ENCODE measurements at regions not wholly inside any gene's neighbourhood (a gene's known extent, or its start where the extent isn't known, plus 50 kb on each side); places are given as distances from the start of the nearest gene placed in this dataset.

DNA sequence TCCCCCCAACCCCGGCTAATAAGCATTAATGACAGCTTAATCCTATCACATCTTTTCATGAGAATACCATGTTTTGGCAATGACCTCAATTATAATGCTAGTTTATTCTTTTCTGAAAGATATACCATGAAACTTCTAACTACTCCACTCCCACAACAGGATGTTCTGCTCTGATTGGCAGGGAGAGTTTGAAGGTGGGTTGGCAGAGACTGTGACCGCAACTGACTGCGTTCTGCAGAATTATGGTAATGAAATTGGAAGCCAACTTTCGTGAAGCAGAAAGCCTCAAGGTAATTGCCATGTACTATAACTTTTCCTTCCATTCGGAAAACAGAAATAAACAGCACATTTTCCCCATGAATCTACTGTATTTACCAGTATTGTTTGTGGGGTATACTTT is 288.2 kb upstream of the SEMA3D start:
- no peak for ATAC-seq (replicated peaks in 1 of 2)

DNA sequence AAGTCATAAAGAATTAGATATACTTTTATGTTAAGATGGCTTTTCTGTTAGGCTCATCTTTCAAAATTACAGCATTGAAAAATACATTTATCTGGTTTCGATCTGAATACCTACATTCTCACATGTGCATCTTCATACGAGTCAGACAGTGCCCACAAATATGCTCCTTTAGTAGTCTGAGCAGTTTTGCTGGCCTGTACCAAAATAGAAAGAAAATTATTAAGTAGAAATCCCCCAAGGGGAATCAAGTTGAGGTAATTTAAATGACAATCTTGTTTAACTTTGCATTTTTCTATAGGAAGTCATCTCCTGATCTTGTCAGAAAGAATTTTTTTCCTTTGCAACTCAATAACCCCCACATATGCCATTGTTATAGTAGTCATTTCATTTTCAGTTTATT is 287.4 kb upstream of the SEMA3D start:
- DNase-seq (peak in 1 of 2 donors; percentile 0), ATAC-seq (replicated peaks in 1 of 2) (peak; percentile 23 to 46)
- Mint-ChIP-seq H3K36me3 (ENCODE audit: insufficient read depth in 2 of 2) (no peaks in the 10 kb centered on the region), H3K4me3 (no peak overlapping the region), H3K27me3 (ENCODE audit: low read depth) (no peaks in the 10 kb centered on the region), H3K9me3 (no peaks in the 10 kb centered on the region), H3K4me1 (ENCODE audit: low read depth) (peaks cover 17% of the 10 kb centered on the region), H3K27ac (no peak overlapping the region)

More for the DNA sequence above, 288.2 kb upstream of the SEMA3D start:
- Mint-ChIP-seq H3K27ac (no peak overlapping the region), H3K27me3 (ENCODE audit: low read depth) (no peaks in the 10 kb centered on the region), H3K4me3 (no peak overlapping the region), H3K4me1 (ENCODE audit: low read depth) (peaks cover 17% of the 10 kb centered on the region), H3K9me3 (peaks cover 0 to 1% of the 10 kb centered on the region in 2 donors), H3K36me3 (ENCODE audit: insufficient read depth in 2 of 2) (no peaks in the 10 kb centered on the region)
- no peak for DNase-seq

- H3K9me3 Mint-ChIP-seq = peaks cover 0 to 6% of the 10 kb centered on the region in 2 donors
- peak; percentile 2 to 4 for DNase-seq
- ATAC-seq (replicated peaks in 1 of 2) = peak; percentile 69 to 81
These were observed 284.9 kb upstream of the SEMA3D start for GRCh38 chr7:85471740-85472139.

DNA sequence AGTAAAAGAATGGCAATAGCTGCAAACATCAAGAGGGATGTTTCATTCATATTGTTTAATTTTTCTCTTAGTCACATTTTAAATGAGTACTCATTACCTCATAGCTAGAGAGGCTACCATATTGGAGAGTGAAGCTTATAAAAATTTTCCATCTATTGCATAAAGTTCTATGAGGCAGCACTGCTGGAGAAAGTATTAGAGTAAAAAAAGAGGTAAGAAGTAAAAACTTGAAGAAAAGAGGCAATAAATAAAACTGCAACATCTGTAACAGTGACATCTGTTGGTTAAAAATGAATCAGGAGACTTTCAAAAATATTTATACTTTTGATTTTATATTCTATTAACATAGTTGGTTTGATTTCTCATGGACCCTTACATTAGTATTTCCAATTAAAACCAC is 284.5 kb upstream of the SEMA3D start:
- no peak overlapping the region for H3K27ac Mint-ChIP-seq
- H3K4me1 Mint-ChIP-seq (ENCODE audit: low read depth) = peaks cover 17% of the 10 kb centered on the region
- H3K9me3 Mint-ChIP-seq = peaks cover 0 to 8% of the 10 kb centered on the region in 2 donors
- no peaks in the 10 kb centered on the region for H3K36me3 Mint-ChIP-seq (ENCODE audit: insufficient read depth in 2 of 2)
- H3K27me3 Mint-ChIP-seq (ENCODE audit: low read depth) = no peaks in the 10 kb centered on the region
- no peak for DNase-seq
- no peak for ATAC-seq (replicated peaks in 1 of 2)
- no peak overlapping the region for H3K4me3 Mint-ChIP-seq

More at GRCh38 chr7:85471740-85472139, 284.9 kb upstream of the SEMA3D start:
- Mint-ChIP-seq H3K27ac (no peak overlapping the region), H3K36me3 (ENCODE audit: insufficient read depth in 2 of 2) (no peaks in the 10 kb centered on the region), H3K4me3 (no peak overlapping the region), H3K27me3 (ENCODE audit: low read depth) (no peaks in the 10 kb centered on the region), H3K4me1 (ENCODE audit: low read depth) (peaks cover 17% of the 10 kb centered on the region)

GRCh38 chr7:85469446-85470010 is 282.7 kb upstream of the SEMA3D start:
- H3K9me3 Mint-ChIP-seq = peaks cover 0 to 8% of the 10 kb centered on the region in 2 donors
- H3K27ac Mint-ChIP-seq = no peak overlapping the region
- DNase-seq (no peak), ATAC-seq (replicated peaks in 1 of 2) (no peak)
- no peak overlapping the region for H3K4me3 Mint-ChIP-seq
- no peaks in the 10 kb centered on the region for H3K36me3 Mint-ChIP-seq (ENCODE audit: insufficient read depth in 2 of 2)
- H3K4me1 Mint-ChIP-seq (ENCODE audit: low read depth) = peaks cover 17% of the 10 kb centered on the region
- H3K27me3 Mint-ChIP-seq (ENCODE audit: low read depth) = no peaks in the 10 kb centered on the region

- H3K4me1 Mint-ChIP-seq (ENCODE audit: low read depth) = no peaks in the 10 kb centered on the region
- peaks cover 0 to 8% of the 10 kb centered on the region in 2 donors for H3K9me3 Mint-ChIP-seq
- DNase-seq (no peak), ATAC-seq (replicated peaks in 1 of 2) (no peak)
- H3K36me3 Mint-ChIP-seq (ENCODE audit: insufficient read depth in 2 of 2) = no peaks in the 10 kb centered on the region
- H3K4me3 Mint-ChIP-seq = no peak overlapping the region
- H3K27ac Mint-ChIP-seq = no peak overlapping the region
- no peaks in the 10 kb centered on the region for H3K27me3 Mint-ChIP-seq (ENCODE audit: low read depth)
These were observed 277.3 kb upstream of the SEMA3D start for GRCh38 chr7:85464042-85464651.

GRCh38 chr7:85462671-85463070 is 275.8 kb upstream of the SEMA3D start:
- Mint-ChIP-seq H3K4me1 (ENCODE audit: low read depth) (no peaks in the 10 kb centered on the region), H3K27ac (no peak overlapping the region), H3K27me3 (ENCODE audit: low read depth) (no peaks in the 10 kb centered on the region), H3K9me3 (peaks cover 0 to 5% of the 10 kb centered on the region in 2 donors), H3K4me3 (no peak overlapping the region), H3K36me3 (ENCODE audit: insufficient read depth in 2 of 2) (no peaks in the 10 kb centered on the region)
- no peak for DNase-seq
- ATAC-seq (replicated peaks in 1 of 2) = no peak

GRCh38 chr7:85457911-85458310 is 271.1 kb upstream of the SEMA3D start:
- H3K27ac Mint-ChIP-seq = no peak overlapping the region
- no peak for ATAC-seq (replicated peaks in 1 of 2)

GRCh38 chr7:85456254-85456653 is 269.4 kb upstream of the SEMA3D start:
- H3K27ac Mint-ChIP-seq = no peak overlapping the region
- no peaks in the 10 kb centered on the region for H3K36me3 Mint-ChIP-seq (ENCODE audit: insufficient read depth in 2 of 2)
- DNase-seq (no peak), ATAC-seq (replicated peaks in 1 of 2) (no peak)
- H3K9me3 Mint-ChIP-seq = no peaks in the 10 kb centered on the region
- no peaks in the 10 kb centered on the region for H3K4me1 Mint-ChIP-seq (ENCODE audit: low read depth)
- H3K4me3 Mint-ChIP-seq = no peak overlapping the region
- H3K27me3 Mint-ChIP-seq (ENCODE audit: low read depth) = no peaks in the 10 kb centered on the region

More at GRCh38 chr7:85457911-85458310, 271.1 kb upstream of the SEMA3D start:
- Mint-ChIP-seq H3K4me3 (no peak overlapping the region), H3K4me1 (ENCODE audit: low read depth) (no peaks in the 10 kb centered on the region), H3K36me3 (ENCODE audit: insufficient read depth in 2 of 2) (no peaks in the 10 kb centered on the region), H3K27me3 (ENCODE audit: low read depth) (no peaks in the 10 kb centered on the region), H3K9me3 (no peaks in the 10 kb centered on the region)
- DNase-seq = no peak

- ATAC-seq (replicated peaks in 1 of 2) (no peak), DNase-seq (no peak)
- H3K4me1 Mint-ChIP-seq (ENCODE audit: low read depth) = no peaks in the 10 kb centered on the region
These were observed 268.0 kb upstream of the SEMA3D start for GRCh38 chr7:85454904-85455303.

GRCh38 chr7:85452674-85453073 is 265.8 kb upstream of the SEMA3D start:
- no peaks in the 10 kb centered on the region for H3K4me1 Mint-ChIP-seq (ENCODE audit: low read depth)
- H3K36me3 Mint-ChIP-seq (ENCODE audit: insufficient read depth in 2 of 2) = no peaks in the 10 kb centered on the region
- H3K27me3 Mint-ChIP-seq (ENCODE audit: low read depth) = no peaks in the 10 kb centered on the region
- no peak overlapping the region for H3K27ac Mint-ChIP-seq
- DNase-seq = no peak
- H3K4me3 Mint-ChIP-seq = no peak overlapping the region
- peaks cover 0 to 2% of the 10 kb centered on the region in 2 donors for H3K9me3 Mint-ChIP-seq
- no peak for ATAC-seq (replicated peaks in 1 of 2)

More at GRCh38 chr7:85454904-85455303, 268.0 kb upstream of the SEMA3D start:
- Mint-ChIP-seq H3K36me3 (ENCODE audit: insufficient read depth in 2 of 2) (no peaks in the 10 kb centered on the region), H3K9me3 (peaks cover 0 to 2% of the 10 kb centered on the region in 2 donors), H3K27me3 (ENCODE audit: low read depth) (no peaks in the 10 kb centered on the region), H3K4me3 (no peak overlapping the region), H3K27ac (no peak overlapping the region)

DNA sequence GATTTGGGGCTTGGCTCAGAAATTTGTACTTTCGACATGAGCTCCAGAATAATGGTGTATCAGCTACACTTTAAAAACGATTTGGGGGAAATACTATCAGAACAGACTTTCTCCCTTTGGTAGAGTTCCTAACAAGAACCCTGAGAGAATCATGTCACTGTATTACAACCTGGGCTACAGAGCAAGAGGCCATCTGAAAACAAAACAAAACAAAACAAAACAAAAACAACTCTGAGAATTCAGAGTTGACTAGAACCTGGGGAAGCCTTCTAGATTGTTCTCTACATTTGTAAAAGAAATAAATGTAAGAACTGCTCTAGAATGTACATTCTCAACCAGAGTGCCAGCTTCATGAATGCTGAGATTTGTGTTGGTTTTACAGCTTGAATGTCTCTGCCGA is 262.6 kb upstream of the SEMA3D start:
- H3K4me1 Mint-ChIP-seq (ENCODE audit: low read depth) = no peaks in the 10 kb centered on the region

GRCh38 chr7:85447004-85447403 is 260.1 kb upstream of the SEMA3D start:
- no peaks in the 10 kb centered on the region for H3K4me1 Mint-ChIP-seq (ENCODE audit: low read depth)
- H3K36me3 Mint-ChIP-seq (ENCODE audit: insufficient read depth in 2 of 2) = no peaks in the 10 kb centered on the region
- no peak for DNase-seq
- H3K9me3 Mint-ChIP-seq = peaks cover 2 to 3% of the 10 kb centered on the region in 2 donors
- H3K4me3 Mint-ChIP-seq = no peak overlapping the region
- H3K27ac Mint-ChIP-seq = no peak overlapping the region
- H3K27me3 Mint-ChIP-seq (ENCODE audit: low read depth) = no peaks in the 10 kb centered on the region
- ATAC-seq (replicated peaks in 1 of 2) = no peak

More for the DNA sequence above, 262.6 kb upstream of the SEMA3D start:
- Mint-ChIP-seq H3K9me3 (peaks cover 2 to 3% of the 10 kb centered on the region in 2 donors), H3K4me3 (no peak overlapping the region), H3K27me3 (ENCODE audit: low read depth) (no peaks in the 10 kb centered on the region), H3K36me3 (ENCODE audit: insufficient read depth in 2 of 2) (no peaks in the 10 kb centered on the region), H3K27ac (no peak overlapping the region)
- DNase-seq (no peak), ATAC-seq (replicated peaks in 1 of 2) (no peak)

DNA sequence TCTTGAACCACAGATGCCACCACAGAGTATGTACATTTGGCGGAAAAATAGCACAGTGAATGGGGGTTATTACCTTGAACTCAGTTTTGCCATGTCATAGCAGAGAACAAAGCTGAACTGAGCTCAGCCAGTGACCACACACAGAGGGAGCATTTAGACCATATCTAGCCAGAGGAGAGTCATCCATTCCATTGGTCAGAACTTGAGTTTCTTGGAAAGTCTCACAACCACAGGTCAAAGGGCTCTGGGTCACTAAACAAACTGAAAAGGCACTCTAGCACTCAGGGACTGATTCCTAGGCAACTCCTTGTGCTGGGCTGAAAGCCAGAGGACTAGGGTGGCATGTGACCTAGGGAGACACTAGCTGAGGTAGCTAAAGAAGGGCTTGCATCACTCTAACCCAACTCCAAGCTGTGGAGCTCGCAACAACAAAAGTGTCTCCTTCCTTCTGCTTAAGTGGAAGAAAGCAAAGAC is 239.7 kb upstream of the SEMA3D start:
- H3K9me3 Mint-ChIP-seq = peaks cover 3 to 4% of the 10 kb centered on the region in 2 donors
- no peak overlapping the region for H3K27ac Mint-ChIP-seq
- no peaks in the 10 kb centered on the region for H3K4me1 Mint-ChIP-seq (ENCODE audit: low read depth)
- H3K4me3 Mint-ChIP-seq = no peak overlapping the region
- ATAC-seq (replicated peaks in 1 of 2) (no peak), DNase-seq (no peak)
- H3K27me3 Mint-ChIP-seq (ENCODE audit: low read depth) = no peaks in the 10 kb centered on the region
- no peaks in the 10 kb centered on the region for H3K36me3 Mint-ChIP-seq (ENCODE audit: insufficient read depth in 2 of 2)

Measured in activated T-cell treated with anti-CD3 and anti-CD28 coated beads, Interleukin-2, amount 50 U/mL, for 72 hours (primary cell).